ENCODE measurements at regions not wholly inside any gene's neighbourhood (a gene's known extent, or its start where the extent isn't known, plus 50 kb on each side); places are given as distances from the start of the nearest gene placed in this dataset.

GRCh38 chr14:83289896-83290295 is 1756.2 kb upstream of the SEL1L start:
- whole genome bisulfite sequencing = 100% methylated on average over 1 of the region's 1 CpG
- H3K79me1 ChIP-seq (replicated peaks; ENCODE audit: low read length, poor library complexity, severe bottlenecking) = no peaks in the 10 kb centered on the region

DNA sequence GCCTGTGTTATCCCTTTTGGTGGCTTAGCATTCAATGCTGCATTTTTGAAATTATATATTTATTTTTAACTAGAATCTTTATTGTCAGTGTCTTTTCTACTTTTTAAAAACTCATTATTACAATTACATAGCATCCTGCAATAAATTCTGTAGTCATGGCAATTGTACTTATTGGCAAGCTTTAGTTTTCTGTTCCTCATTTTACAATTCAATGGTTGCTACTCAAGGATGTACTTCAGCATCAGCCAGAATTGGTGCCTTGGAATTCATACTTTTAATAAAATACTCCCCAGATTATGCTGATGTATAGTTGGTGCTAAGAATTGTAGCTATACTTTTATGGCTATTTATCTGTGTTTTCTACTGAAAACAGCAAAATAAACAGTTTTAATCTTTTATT is 1756.8 kb upstream of the SEL1L start:
- Histone ChIP-seq H3K14ac (ENCODE audit: low read length in 2 of 2) (no peak overlapping the region), H3K18ac (ENCODE audit: low read depth in 1 of 2, low read length in 2 of 2) (no peak overlapping the region), H2BK12ac (ENCODE audit: low read length in 2 of 2) (no peak overlapping the region), H3K9ac (ENCODE audit: low read length) (no peak overlapping the region), H4K8ac (ENCODE audit: low read length) (no peak overlapping the region), H3K9me3 (ENCODE audit: control insufficient read depth, low read length) (no peaks in the 10 kb centered on the region), H2BK15ac (ENCODE audit: low read depth, poor library complexity, severe bottlenecking) (no peak overlapping the region), H3K4me2 (ENCODE audit: low read length, poor library complexity, severe bottlenecking) (no peak overlapping the region), H3K4ac (ENCODE audit: low read depth in 1 of 2, low read length in 2 of 2) (no peak overlapping the region), H3K23ac (ENCODE audit: low read length in 2 of 2) (no peak overlapping the region), H3K27ac (ENCODE audit: low read length, poor library complexity, severe bottlenecking) (no peak overlapping the region), H2AK5ac (ENCODE audit: low read length, severe bottlenecking) (no peak overlapping the region), H3K4me3 (ENCODE audit: insufficient read depth in 1 of 2, low read depth in 1 of 2, low read length in 2 of 2) (no peak overlapping the region), H3K36me3 (ENCODE audit: control insufficient read depth in 1 of 2, insufficient read depth in 2 of 2, low read depth in 1 of 2, low read length in 2 of 2) (no peaks in the 10 kb centered on the region), H2BK120ac (ENCODE audit: low read depth, low read length) (no peak overlapping the region), H2AFZ (ENCODE audit: low read depth, low read length) (no peak overlapping the region), H3K27me3 (ENCODE audit: control insufficient read depth in 1 of 2, insufficient read depth in 1 of 2, low read length in 2 of 2) (no peaks in the 10 kb centered on the region), H3K79me1 (replicated peaks; ENCODE audit: low read length, poor library complexity, severe bottlenecking) (no peaks in the 10 kb centered on the region), H3K4me1 (ENCODE audit: control insufficient read depth, insufficient read depth, low read depth, low read length) (no peaks in the 10 kb centered on the region), H2BK5ac (ENCODE audit: low read depth, low read length, poor library complexity, severe bottlenecking) (no peak overlapping the region), H4K91ac (ENCODE audit: low read length) (no peak overlapping the region)
- DNase-seq = no peak

More at GRCh38 chr14:83289896-83290295, 1756.2 kb upstream of the SEL1L start:
- Histone ChIP-seq H2BK5ac (ENCODE audit: low read depth, low read length, poor library complexity, severe bottlenecking) (no peak overlapping the region), H4K8ac (ENCODE audit: low read length) (no peak overlapping the region), H3K9ac (ENCODE audit: low read length) (no peak overlapping the region), H3K23ac (ENCODE audit: low read length in 2 of 2) (no peak overlapping the region), H2AFZ (ENCODE audit: low read depth, low read length) (no peak overlapping the region), H3K27me3 (ENCODE audit: control insufficient read depth in 1 of 2, insufficient read depth in 1 of 2, low read length in 2 of 2) (no peaks in the 10 kb centered on the region), H2AK5ac (ENCODE audit: low read length, severe bottlenecking) (no peak overlapping the region), H3K4ac (ENCODE audit: low read depth in 1 of 2, low read length in 2 of 2) (no peak overlapping the region), H3K27ac (ENCODE audit: low read length, poor library complexity, severe bottlenecking) (no peak overlapping the region), H3K18ac (ENCODE audit: low read depth in 1 of 2, low read length in 2 of 2) (no peak overlapping the region), H3K9me3 (ENCODE audit: control insufficient read depth, low read length) (no peaks in the 10 kb centered on the region), H2BK12ac (ENCODE audit: low read length in 2 of 2) (no peak overlapping the region), H4K91ac (ENCODE audit: low read length) (no peak overlapping the region), H3K36me3 (ENCODE audit: control insufficient read depth in 1 of 2, insufficient read depth in 2 of 2, low read depth in 1 of 2, low read length in 2 of 2) (no peaks in the 10 kb centered on the region), H2BK120ac (ENCODE audit: low read depth, low read length) (no peak overlapping the region), H3K4me3 (ENCODE audit: insufficient read depth in 1 of 2, low read depth in 1 of 2, low read length in 2 of 2) (no peak overlapping the region), H2BK15ac (ENCODE audit: low read depth, poor library complexity, severe bottlenecking) (no peak overlapping the region), H3K4me2 (ENCODE audit: low read length, poor library complexity, severe bottlenecking) (no peak overlapping the region), H3K4me1 (ENCODE audit: control insufficient read depth, insufficient read depth, low read depth, low read length) (no peaks in the 10 kb centered on the region), H3K14ac (ENCODE audit: low read length in 2 of 2) (no peak overlapping the region)
- no peak for DNase-seq

GRCh38 chr14:83291714-83292113 is 1758.1 kb upstream of the SEL1L start:
- WGBS = no CpG with 5 or more reads among the region's 1 CpG
- H3K36me3 ChIP-seq (ENCODE audit: control insufficient read depth in 1 of 2, insufficient read depth in 2 of 2, low read depth in 1 of 2, low read length in 2 of 2) = no peaks in the 10 kb centered on the region
- H3K23ac ChIP-seq (ENCODE audit: low read length in 2 of 2) = no peak overlapping the region
- no peak overlapping the region for H3K18ac ChIP-seq (ENCODE audit: low read depth in 1 of 2, low read length in 2 of 2)
- no peak overlapping the region for H3K27ac ChIP-seq (ENCODE audit: low read length, poor library complexity, severe bottlenecking)
- H2BK12ac ChIP-seq (ENCODE audit: low read length in 2 of 2) = no peak overlapping the region
- no peak overlapping the region for H3K4me2 ChIP-seq (ENCODE audit: low read length, poor library complexity, severe bottlenecking)
- no peak overlapping the region for H3K4ac ChIP-seq (ENCODE audit: low read depth in 1 of 2, low read length in 2 of 2)
- no peak overlapping the region for H3K4me3 ChIP-seq (ENCODE audit: insufficient read depth in 1 of 2, low read depth in 1 of 2, low read length in 2 of 2)
- H3K4me1 ChIP-seq (ENCODE audit: control insufficient read depth, insufficient read depth, low read depth, low read length) = peaks cover 2% of the 10 kb centered on the region
- no peaks in the 10 kb centered on the region for H3K79me1 ChIP-seq (replicated peaks; ENCODE audit: low read length, poor library complexity, severe bottlenecking)
- no peak overlapping the region for H2AFZ ChIP-seq (ENCODE audit: low read depth, low read length)
- peak; percentile 49 for DNase-seq
- H2BK5ac ChIP-seq (ENCODE audit: low read depth, low read length, poor library complexity, severe bottlenecking) = no peak overlapping the region
- no peak overlapping the region for H3K14ac ChIP-seq (ENCODE audit: low read length in 2 of 2)
- no peak overlapping the region for H2BK15ac ChIP-seq (ENCODE audit: low read depth, poor library complexity, severe bottlenecking)
- H3K9ac ChIP-seq (ENCODE audit: low read length) = no peak overlapping the region
- no peak overlapping the region for H4K8ac ChIP-seq (ENCODE audit: low read length)
- H4K91ac ChIP-seq (ENCODE audit: low read length) = no peak overlapping the region
- H3K9me3 ChIP-seq (ENCODE audit: control insufficient read depth, low read length) = no peaks in the 10 kb centered on the region
- no peak overlapping the region for H2BK120ac ChIP-seq (ENCODE audit: low read depth, low read length)
- no peaks in the 10 kb centered on the region for H3K27me3 ChIP-seq (ENCODE audit: control insufficient read depth in 1 of 2, insufficient read depth in 1 of 2, low read length in 2 of 2)
- H2AK5ac ChIP-seq (ENCODE audit: low read length, severe bottlenecking) = no peak overlapping the region

DNA sequence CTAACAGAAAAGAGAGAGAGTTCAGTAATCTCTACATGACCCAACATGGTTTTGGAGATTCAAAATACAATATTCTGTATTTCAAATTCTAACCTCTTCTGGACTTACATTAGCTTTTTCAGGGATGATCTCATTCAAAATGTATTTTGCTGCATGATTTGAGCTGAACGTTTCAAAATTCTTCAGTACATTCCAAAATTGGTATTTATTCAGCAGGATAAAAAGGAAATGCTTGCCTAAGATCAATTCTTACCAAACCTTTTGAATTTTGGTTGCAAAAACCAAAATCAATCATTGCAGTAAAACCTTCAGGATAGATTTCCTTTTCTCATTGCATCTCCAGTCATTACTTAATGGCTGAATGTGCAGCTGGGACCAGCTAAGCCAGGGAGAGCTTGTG is 1761.3 kb upstream of the SEL1L start:
- H3K27ac ChIP-seq (ENCODE audit: low read length, poor library complexity, severe bottlenecking) = peak overlapping the region; percentile 92
- WGBS = 0% methylated on average over 1 of the region's 1 CpG
- H2BK120ac ChIP-seq (ENCODE audit: low read depth, low read length) = no peak overlapping the region
- H3K9ac ChIP-seq (ENCODE audit: low read length) = no peak overlapping the region
- H3K14ac ChIP-seq (ENCODE audit: low read length in 2 of 2) = no peak overlapping the region
- no peak overlapping the region for H3K18ac ChIP-seq (ENCODE audit: low read depth in 1 of 2, low read length in 2 of 2)
- no peak overlapping the region for H3K4me3 ChIP-seq (ENCODE audit: insufficient read depth in 1 of 2, low read depth in 1 of 2, low read length in 2 of 2)
- no peak overlapping the region for H2BK12ac ChIP-seq (ENCODE audit: low read length in 2 of 2)
- H2AK5ac ChIP-seq (ENCODE audit: low read length, severe bottlenecking) = no peak overlapping the region
- no peak overlapping the region for H4K91ac ChIP-seq (ENCODE audit: low read length)
- H2AFZ ChIP-seq (ENCODE audit: low read depth, low read length) = no peak overlapping the region
- H3K9me3 ChIP-seq (ENCODE audit: control insufficient read depth, low read length) = no peaks in the 10 kb centered on the region
- H3K4me1 ChIP-seq (ENCODE audit: control insufficient read depth, insufficient read depth, low read depth, low read length) = peaks cover 2% of the 10 kb centered on the region
- no peak overlapping the region for H3K23ac ChIP-seq (ENCODE audit: low read length in 2 of 2)
- peak; percentile 1 for DNase-seq
- no peak overlapping the region for H2BK5ac ChIP-seq (ENCODE audit: low read depth, low read length, poor library complexity, severe bottlenecking)
- no peaks in the 10 kb centered on the region for H3K27me3 ChIP-seq (ENCODE audit: control insufficient read depth in 1 of 2, insufficient read depth in 1 of 2, low read length in 2 of 2)
- no peak overlapping the region for H3K4me2 ChIP-seq (ENCODE audit: low read length, poor library complexity, severe bottlenecking)
- H2BK15ac ChIP-seq (ENCODE audit: low read depth, poor library complexity, severe bottlenecking) = no peak overlapping the region
- no peak overlapping the region for H3K4ac ChIP-seq (ENCODE audit: low read depth in 1 of 2, low read length in 2 of 2)
- no peaks in the 10 kb centered on the region for H3K79me1 ChIP-seq (replicated peaks; ENCODE audit: low read length, poor library complexity, severe bottlenecking)
- H4K8ac ChIP-seq (ENCODE audit: low read length) = no peak overlapping the region
- H3K36me3 ChIP-seq (ENCODE audit: control insufficient read depth in 1 of 2, insufficient read depth in 2 of 2, low read depth in 1 of 2, low read length in 2 of 2) = no peaks in the 10 kb centered on the region
